Endodermal cell (in vitro differentiated cells): ENCODE measurements at regions not wholly inside any gene's neighbourhood (a gene's known extent, or its start where the extent isn't known, plus 50 kb on each side); places are given as distances from the start of the nearest gene placed in this dataset.

Experiments used
- DNase-seq: peaks from one replicate; pipeline ENCODE4 v3.0.0-alpha.2; 2017
- H3K27ac ChIP-seq: 2 replicates; pipeline ENCODE4 v1.5.1; 2013; ENCODE audit warnings: mild to moderate bottlenecking, low read depth, low read length, moderate library complexity
- H3K27me3 ChIP-seq: 2 replicates; pipeline ENCODE4 v1.6.1; 2013; ENCODE audit warnings: mild to moderate bottlenecking, low read length, moderate library complexity; ENCODE audit not compliant: insufficient read depth, control insufficient read depth, poor library complexity, severe bottlenecking
- H3K36me3 ChIP-seq: 2 replicates; pipeline ENCODE4 v1.7.0; 2013; ENCODE audit warnings: mild to moderate bottlenecking, low read length, moderate library complexity; ENCODE audit not compliant: control insufficient read depth, insufficient read depth
- H3K4me1 ChIP-seq: one replicate; pipeline ENCODE4 v1.7.0; 2013; ENCODE audit warnings: low read length; ENCODE audit not compliant: control insufficient read depth, insufficient read depth
- H3K4me3 ChIP-seq: 2 replicates; pipeline ENCODE4 v1.5.1; 2013; ENCODE audit warnings: mild to moderate bottlenecking, low read length, moderate library complexity
- H3K9ac ChIP-seq: 2 replicates; pipeline ENCODE4 v1.6.1; 2013; ENCODE audit warnings: mild to moderate bottlenecking, low read length, moderate library complexity; ENCODE audit not compliant: poor library complexity, severe bottlenecking; ENCODE audit errors: extremely low read depth
- H3K9me3 ChIP-seq: 2 replicates; pipeline ENCODE4 v1.6.1; 2013; ENCODE audit warnings: mild to moderate bottlenecking, low read length, moderate library complexity; ENCODE audit not compliant: control insufficient read depth
- H3K27ac Mint-ChIP-seq: 2 replicates; pipeline ENCODE4 v1.8.0; 2020; ENCODE audit warnings: mixed read lengths
- H3K27me3 Mint-ChIP-seq: 2 replicates; pipeline ENCODE4 v1.8.0; 2021; ENCODE audit warnings: mild to moderate bottlenecking, mixed read lengths; ENCODE audit not compliant: insufficient read depth
- H3K36me3 Mint-ChIP-seq: 2 replicates; pipeline ENCODE4 v1.8.0; 2020; ENCODE audit warnings: low read depth, mixed read lengths
- H3K4me1 Mint-ChIP-seq: 2 replicates; pipeline ENCODE4 v1.8.0; 2020; ENCODE audit warnings: mixed read lengths
- H3K4me3 Mint-ChIP-seq: 2 replicates; pipeline ENCODE4 v1.8.0; 2020; ENCODE audit warnings: mild to moderate bottlenecking, moderate library complexity, mixed read lengths
- H3K9me3 Mint-ChIP-seq: 2 replicates; pipeline ENCODE4 v1.8.0; 2020; ENCODE audit warnings: mild to moderate bottlenecking, mixed read lengths
- WGBS, 2 experiments: methylation state at CpG; one replicate each; pipeline versions ENCODE4 v1.1.5 to v1.1.7; 2013; ENCODE audit warnings: missing lambda C conversion rate in 2 of 2, mixed read lengths in 1 of 2; ENCODE audit not compliant: insufficient coverage in 1 of 2, insufficient read length in 1 of 2; 5-methylcytosine and 5-hydroxymethylcytosine counted together
- TF ChIP-seq, protein P1 (sequence below): fragments of 200-600 bp; sonication (generic); conservative IDR thresholded peaks from 2 replicates; pipeline ENCODE4 v1.5.0; 2021; ENCODE audit warnings: antibody characterized with exemption, mild to moderate bottlenecking

DNA sequence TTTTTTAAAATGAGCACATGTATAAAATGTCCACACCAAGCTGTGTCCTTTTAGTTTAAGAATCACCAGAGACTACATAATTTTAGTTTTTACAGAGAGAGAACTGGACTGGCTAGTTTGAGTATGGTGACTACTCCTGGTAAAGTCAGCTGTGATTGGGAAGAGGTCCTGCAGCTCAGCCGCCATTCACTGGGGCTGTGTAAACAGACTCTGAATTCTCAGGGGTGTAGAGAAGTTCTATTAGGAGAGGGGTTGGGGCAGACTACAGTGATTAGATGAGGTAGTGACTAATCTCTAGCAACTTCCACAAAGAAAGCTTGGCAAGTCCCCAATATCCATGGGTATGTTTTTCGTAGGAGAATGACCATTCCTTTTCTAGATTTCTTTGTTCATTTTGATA is 341.2 kb upstream of the MAP3K7 start:
- no peak overlapping the region for H3K27ac ChIP-seq
- H3K4me3 ChIP-seq, result no peak overlapping the region
- Mint-ChIP-seq H3K27ac (no peak overlapping the region), H3K9me3 (no peaks in the 10 kb centered on the region), H3K36me3 (no peaks in the 10 kb centered on the region), H3K4me3 (no peak overlapping the region), H3K4me1 (peaks cover 41% of the 10 kb centered on the region), H3K27me3 (no peaks in the 10 kb centered on the region)
- TF ChIP-seq, protein P1, sequence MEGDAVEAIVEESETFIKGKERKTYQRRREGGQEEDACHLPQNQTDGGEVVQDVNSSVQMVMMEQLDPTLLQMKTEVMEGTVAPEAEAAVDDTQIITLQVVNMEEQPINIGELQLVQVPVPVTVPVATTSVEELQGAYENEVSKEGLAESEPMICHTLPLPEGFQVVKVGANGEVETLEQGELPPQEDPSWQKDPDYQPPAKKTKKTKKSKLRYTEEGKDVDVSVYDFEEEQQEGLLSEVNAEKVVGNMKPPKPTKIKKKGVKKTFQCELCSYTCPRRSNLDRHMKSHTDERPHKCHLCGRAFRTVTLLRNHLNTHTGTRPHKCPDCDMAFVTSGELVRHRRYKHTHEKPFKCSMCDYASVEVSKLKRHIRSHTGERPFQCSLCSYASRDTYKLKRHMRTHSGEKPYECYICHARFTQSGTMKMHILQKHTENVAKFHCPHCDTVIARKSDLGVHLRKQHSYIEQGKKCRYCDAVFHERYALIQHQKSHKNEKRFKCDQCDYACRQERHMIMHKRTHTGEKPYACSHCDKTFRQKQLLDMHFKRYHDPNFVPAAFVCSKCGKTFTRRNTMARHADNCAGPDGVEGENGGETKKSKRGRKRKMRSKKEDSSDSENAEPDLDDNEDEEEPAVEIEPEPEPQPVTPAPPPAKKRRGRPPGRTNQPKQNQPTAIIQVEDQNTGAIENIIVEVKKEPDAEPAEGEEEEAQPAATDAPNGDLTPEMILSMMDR, result no peak
- H3K27me3 ChIP-seq, result no peaks in the 10 kb centered on the region
- 83 to 100% methylated on average over 1 to 2 of the region's 2 CpGs for WGBS, 2 experiments
- H3K9ac ChIP-seq, result no peak overlapping the region
- no peaks in the 10 kb centered on the region for H3K9me3 ChIP-seq
- peaks cover 4% of the 10 kb centered on the region for H3K4me1 ChIP-seq
- DNase-seq, result no peak
- H3K36me3 ChIP-seq, result no peaks in the 10 kb centered on the region

DNA sequence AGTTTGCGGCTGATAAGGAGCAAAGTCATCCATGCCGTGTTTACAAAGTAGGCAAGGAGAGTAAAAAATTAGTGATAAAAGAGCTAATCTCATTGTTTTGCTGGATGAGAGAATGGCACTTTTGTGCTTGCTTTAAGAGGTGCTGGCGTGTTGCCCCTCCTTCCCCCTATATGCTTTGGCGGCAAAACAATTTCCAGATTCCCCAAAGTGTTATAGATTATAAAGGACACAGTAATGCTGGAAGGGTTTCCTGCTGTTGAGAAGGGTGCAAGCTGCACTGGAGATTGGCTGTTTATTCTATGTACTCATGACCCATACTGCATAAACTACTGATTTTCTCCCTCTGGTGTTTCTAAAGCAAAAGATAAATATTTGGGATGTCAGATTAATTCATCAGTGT is 338.9 kb upstream of the MAP3K7 start:
- WGBS, 2 experiments, result 74 to 77% methylated on average over 2 to 4 of the region's 4 CpGs
- no peak overlapping the region for H3K9ac ChIP-seq
- H3K4me1 ChIP-seq, result peaks cover 4% of the 10 kb centered on the region
- no peaks in the 10 kb centered on the region for H3K36me3 ChIP-seq
- no peak overlapping the region for H3K4me3 ChIP-seq
- Mint-ChIP-seq H3K36me3 (no peaks in the 10 kb centered on the region), H3K9me3 (no peaks in the 10 kb centered on the region), H3K4me1 (peaks cover 41% of the 10 kb centered on the region), H3K27me3 (no peaks in the 10 kb centered on the region), H3K27ac (peak overlapping the region; percentile 2), H3K4me3 (peak overlapping the region; percentile 8)
- TF ChIP-seq, protein P1, result no peak
- DNase-seq, result no peak
- no peaks in the 10 kb centered on the region for H3K9me3 ChIP-seq
- no peaks in the 10 kb centered on the region for H3K27me3 ChIP-seq
- H3K27ac ChIP-seq, result no peak overlapping the region

DNA sequence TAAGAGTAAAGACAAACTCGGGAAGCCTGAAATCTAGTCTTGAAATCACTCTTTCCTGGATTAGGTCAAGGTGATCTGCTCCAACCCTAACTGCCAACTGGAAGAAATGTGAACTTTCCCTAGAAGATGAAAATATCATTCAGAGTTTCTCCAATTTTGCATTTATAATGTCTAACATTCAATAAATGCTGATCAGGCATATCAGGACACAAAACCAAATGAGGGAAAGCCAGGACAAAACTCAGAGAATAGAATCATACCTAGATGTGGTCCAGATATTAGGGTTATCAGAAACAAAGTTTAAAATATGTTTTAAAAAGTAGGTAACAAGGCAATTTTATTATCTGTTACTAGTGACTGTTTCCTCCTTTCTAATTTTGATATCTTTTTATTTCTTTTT is 335.5 kb upstream of the MAP3K7 start:
- Histone ChIP-seq H3K4me1 (peaks cover 4% of the 10 kb centered on the region), H3K4me3 (no peak overlapping the region), H3K27me3 (no peaks in the 10 kb centered on the region), H3K27ac (no peak overlapping the region), H3K9ac (no peak overlapping the region), H3K9me3 (no peaks in the 10 kb centered on the region), H3K36me3 (no peaks in the 10 kb centered on the region)
- TF ChIP-seq, protein P1, result no peak
- H3K27me3 Mint-ChIP-seq, result no peaks in the 10 kb centered on the region
- DNase-seq, result no peak
- no peaks in the 10 kb centered on the region for H3K36me3 Mint-ChIP-seq
- no peak overlapping the region for H3K4me3 Mint-ChIP-seq
- no peaks in the 10 kb centered on the region for H3K9me3 Mint-ChIP-seq
- no peak overlapping the region for H3K27ac Mint-ChIP-seq
- 80 to 92% methylated on average over 1 of the region's 1 CpG for WGBS, 2 experiments
- peaks cover 23% of the 10 kb centered on the region for H3K4me1 Mint-ChIP-seq
